ENCODE measurements at regions not wholly inside any gene's neighbourhood (a gene's known extent, or its start where the extent isn't known, plus 50 kb on each side); places are given as distances from the start of the nearest gene placed in this dataset.

DNA sequence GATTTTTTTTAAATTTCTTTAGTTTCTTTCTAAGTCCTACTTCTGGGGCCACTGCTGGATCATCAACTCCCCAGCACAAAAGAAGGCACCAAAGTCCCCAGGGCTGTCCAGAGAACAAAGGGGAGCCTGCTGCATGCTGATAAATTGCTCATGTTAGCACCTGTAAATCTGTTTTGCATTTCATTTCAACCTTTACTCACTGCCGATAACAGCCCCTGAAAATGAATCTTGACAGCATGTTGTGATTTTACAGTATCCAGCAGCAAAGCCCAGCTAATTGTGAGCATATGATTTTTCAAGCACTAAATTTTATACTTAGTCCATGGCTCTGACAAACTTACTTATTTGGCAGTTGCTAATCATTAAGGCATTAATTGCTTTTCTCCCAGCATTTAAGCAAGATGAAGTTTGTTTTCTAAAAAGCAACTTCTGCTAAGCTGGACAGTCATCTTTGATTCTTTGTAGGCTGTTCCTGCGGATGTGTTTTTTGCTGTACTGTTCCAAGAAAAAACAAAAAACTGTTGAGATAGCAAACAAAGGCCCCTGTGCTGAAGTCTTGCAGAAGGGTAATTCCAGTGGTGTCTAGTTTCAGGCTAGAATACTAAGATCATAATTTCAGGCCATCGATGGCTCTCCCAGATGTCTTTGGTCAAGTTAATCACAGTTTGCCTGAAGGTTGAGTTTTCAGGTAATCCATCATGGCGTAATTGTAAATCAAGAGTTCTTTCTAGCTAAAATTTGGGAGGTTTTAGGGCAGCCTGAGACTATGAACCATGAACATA is 73.1 kb upstream of the GAS1 start:
- TF ChIP-seq POLR2A (IDR thresholded peaks at IDR 0.05; ENCODE audit: low read length) (no peak), GATA1 (IDR thresholded peaks at IDR 0.05; ENCODE audit: low read depth, low read length) (no peak)
